ENCODE measurements at regions not wholly inside any gene's neighbourhood (a gene's known extent, or its start where the extent isn't known, plus 50 kb on each side); places are given as distances from the start of the nearest gene placed in this dataset.

DNA sequence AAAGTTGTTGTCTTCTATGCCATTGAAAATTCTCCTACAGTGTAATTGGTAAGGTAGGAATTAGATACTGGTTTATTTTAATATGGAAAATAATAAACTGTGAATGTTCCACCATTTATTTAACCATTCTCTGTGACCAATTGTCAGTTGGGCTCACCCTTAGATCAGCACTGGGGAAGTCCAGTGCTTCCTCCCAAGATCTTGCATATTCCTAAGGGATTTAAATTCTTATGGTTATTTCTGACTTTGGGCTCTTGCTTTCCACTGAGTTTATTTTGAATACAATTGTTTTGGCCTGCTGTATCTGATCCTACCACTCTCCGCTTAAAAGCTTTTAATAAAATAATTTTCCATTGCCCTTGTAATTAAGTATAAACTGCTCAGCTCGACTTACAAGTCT lies 137.4 kb downstream of the OR2K2 start:
- Histone ChIP-seq H3K27me3 (ENCODE audit: insufficient read depth, low read depth, low read length) (no peaks in the 10 kb centered on the region), H3K4me3 (ENCODE audit: low read length) (no peak overlapping the region), H3F3A (ENCODE audit: insufficient read depth, low read length, poor library complexity, severe bottlenecking) (no peaks in the 10 kb centered on the region), H3K9me2 (ENCODE audit: insufficient read depth, low read length) (no peaks in the 10 kb centered on the region), H3K36me3 (ENCODE audit: insufficient read depth, low read length) (no peaks in the 10 kb centered on the region), H3K9me3 (ENCODE audit: low read length) (no peaks in the 10 kb centered on the region), H3K4me2 (ENCODE audit: low read length) (no peak overlapping the region), H3K9ac (ENCODE audit: low read length) (no peak overlapping the region), H3K27ac (ENCODE audit: low read length) (no peak overlapping the region), H4K20me1 (ENCODE audit: insufficient read depth) (no peaks in the 10 kb centered on the region), H3K79me2 (replicated peaks; ENCODE audit: insufficient read depth, low read length) (no peaks in the 10 kb centered on the region), H2AFZ (ENCODE audit: low read depth, low read length) (no peak overlapping the region)
- TF ChIP-seq EZH2 (IDR thresholded peaks at IDR 0.05; ENCODE audit: borderline replicate concordance, insufficient read depth, low read length, poor library complexity, severe bottlenecking) (no peak), POLR2AphosphoS5 (IDR thresholded peaks at IDR 0.05) (no peak), TAF1 (IDR thresholded peaks at IDR 0.05; ENCODE audit: low read depth) (no peak), REST (IDR thresholded peaks at IDR 0.05; ENCODE audit: borderline replicate concordance) (no peak), MXI1 (conservative IDR thresholded peaks at IDR 0.05; ENCODE audit: poor library complexity, severe bottlenecking) (no peak), SMC3 (conservative IDR thresholded peaks at IDR 0.05; ENCODE audit: poor library complexity) (no peak), EP300 (conservative IDR thresholded peaks at IDR 0.05; ENCODE audit: poor library complexity, severe bottlenecking) (no peak), RAD21 (conservative IDR thresholded peaks at IDR 0.05) (no peak)
- TF ChIP-seq, protein P1, sequence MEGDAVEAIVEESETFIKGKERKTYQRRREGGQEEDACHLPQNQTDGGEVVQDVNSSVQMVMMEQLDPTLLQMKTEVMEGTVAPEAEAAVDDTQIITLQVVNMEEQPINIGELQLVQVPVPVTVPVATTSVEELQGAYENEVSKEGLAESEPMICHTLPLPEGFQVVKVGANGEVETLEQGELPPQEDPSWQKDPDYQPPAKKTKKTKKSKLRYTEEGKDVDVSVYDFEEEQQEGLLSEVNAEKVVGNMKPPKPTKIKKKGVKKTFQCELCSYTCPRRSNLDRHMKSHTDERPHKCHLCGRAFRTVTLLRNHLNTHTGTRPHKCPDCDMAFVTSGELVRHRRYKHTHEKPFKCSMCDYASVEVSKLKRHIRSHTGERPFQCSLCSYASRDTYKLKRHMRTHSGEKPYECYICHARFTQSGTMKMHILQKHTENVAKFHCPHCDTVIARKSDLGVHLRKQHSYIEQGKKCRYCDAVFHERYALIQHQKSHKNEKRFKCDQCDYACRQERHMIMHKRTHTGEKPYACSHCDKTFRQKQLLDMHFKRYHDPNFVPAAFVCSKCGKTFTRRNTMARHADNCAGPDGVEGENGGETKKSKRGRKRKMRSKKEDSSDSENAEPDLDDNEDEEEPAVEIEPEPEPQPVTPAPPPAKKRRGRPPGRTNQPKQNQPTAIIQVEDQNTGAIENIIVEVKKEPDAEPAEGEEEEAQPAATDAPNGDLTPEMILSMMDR (IDR thresholded peaks at IDR 0.05; ENCODE audit: poor library complexity, severe bottlenecking): no peak

- H3K4me2 ChIP-seq (ENCODE audit: low read length): no peak overlapping the region
- no peaks in the 10 kb centered on the region for H4K20me1 ChIP-seq (ENCODE audit: insufficient read depth)
- TF ChIP-seq RAD21 (conservative IDR thresholded peaks at IDR 0.05) (no peak), EZH2 (IDR thresholded peaks at IDR 0.05; ENCODE audit: borderline replicate concordance, insufficient read depth, low read length, poor library complexity, severe bottlenecking) (no peak), EP300 (conservative IDR thresholded peaks at IDR 0.05; ENCODE audit: poor library complexity, severe bottlenecking) (no peak)
- H3K4me3 ChIP-seq (ENCODE audit: low read length): no peak overlapping the region
- no peaks in the 10 kb centered on the region for H3K9me2 ChIP-seq (ENCODE audit: insufficient read depth, low read length)
- H3K36me3 ChIP-seq (ENCODE audit: insufficient read depth, low read length): no peaks in the 10 kb centered on the region
- H3K9me3 ChIP-seq (ENCODE audit: low read length): no peaks in the 10 kb centered on the region
- no peak overlapping the region for H2AFZ ChIP-seq (ENCODE audit: low read depth, low read length)
- H3K27me3 ChIP-seq (ENCODE audit: insufficient read depth, low read depth, low read length): no peaks in the 10 kb centered on the region
- H3K9ac ChIP-seq (ENCODE audit: low read length): no peak overlapping the region
- H3K27ac ChIP-seq (ENCODE audit: low read length): no peak overlapping the region
- H3K79me2 ChIP-seq (replicated peaks; ENCODE audit: insufficient read depth, low read length): no peaks in the 10 kb centered on the region
- no peaks in the 10 kb centered on the region for H3F3A ChIP-seq (ENCODE audit: insufficient read depth, low read length, poor library complexity, severe bottlenecking)
Measured at GRCh38 chr9:111190347-111190746, 139.7 kb downstream of the OR2K2 start.

DNA sequence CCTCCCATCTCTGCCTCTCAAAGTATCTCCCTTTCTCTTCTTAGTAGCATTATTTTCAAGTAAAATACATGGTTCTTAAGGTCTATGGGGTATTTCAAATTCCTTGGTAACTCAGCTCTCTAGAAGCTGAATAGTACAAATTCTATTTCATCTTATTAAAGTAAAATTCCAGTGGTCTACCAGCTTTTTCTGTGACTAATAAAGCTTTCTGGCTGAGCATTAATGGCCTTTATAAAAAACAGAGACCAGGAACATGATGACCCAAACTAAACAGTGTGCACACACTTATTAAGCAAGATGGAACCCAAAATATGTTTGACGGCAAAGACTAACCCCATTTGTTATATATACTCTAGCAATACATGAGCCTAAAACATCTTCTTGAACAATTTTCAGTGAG lies 142.6 kb downstream of the OR2K2 start:
- Histone ChIP-seq H4K20me1 (ENCODE audit: insufficient read depth) (no peaks in the 10 kb centered on the region), H3K27ac (ENCODE audit: low read length) (no peak overlapping the region), H3K9me2 (ENCODE audit: insufficient read depth, low read length) (no peaks in the 10 kb centered on the region), H2AFZ (ENCODE audit: low read depth, low read length) (no peak overlapping the region), H3K9me3 (ENCODE audit: low read length) (no peaks in the 10 kb centered on the region), H3K27me3 (ENCODE audit: insufficient read depth, low read depth, low read length) (no peaks in the 10 kb centered on the region), H3K9ac (ENCODE audit: low read length) (no peak overlapping the region), H3K79me2 (replicated peaks; ENCODE audit: insufficient read depth, low read length) (no peaks in the 10 kb centered on the region), H3K36me3 (ENCODE audit: insufficient read depth, low read length) (no peaks in the 10 kb centered on the region), H3K4me3 (ENCODE audit: low read length) (no peak overlapping the region), H3F3A (ENCODE audit: insufficient read depth, low read length, poor library complexity, severe bottlenecking) (no peaks in the 10 kb centered on the region), H3K4me2 (ENCODE audit: low read length) (no peak overlapping the region)
- TF ChIP-seq MXI1 (conservative IDR thresholded peaks at IDR 0.05; ENCODE audit: poor library complexity, severe bottlenecking) (no peak), RAD21 (conservative IDR thresholded peaks at IDR 0.05) (no peak)

All from neural cell (in vitro differentiated cells).